ENCODE measurements at regions not wholly inside any gene's neighbourhood (a gene's known extent, or its start where the extent isn't known, plus 50 kb on each side); places are given as distances from the start of the nearest gene placed in this dataset.
"Not testable (repeated sequence)": the region's sequence is repeated elsewhere in the genome, so short reads cannot be mapped to it uniquely, and the experiment has no call there.

DNA sequence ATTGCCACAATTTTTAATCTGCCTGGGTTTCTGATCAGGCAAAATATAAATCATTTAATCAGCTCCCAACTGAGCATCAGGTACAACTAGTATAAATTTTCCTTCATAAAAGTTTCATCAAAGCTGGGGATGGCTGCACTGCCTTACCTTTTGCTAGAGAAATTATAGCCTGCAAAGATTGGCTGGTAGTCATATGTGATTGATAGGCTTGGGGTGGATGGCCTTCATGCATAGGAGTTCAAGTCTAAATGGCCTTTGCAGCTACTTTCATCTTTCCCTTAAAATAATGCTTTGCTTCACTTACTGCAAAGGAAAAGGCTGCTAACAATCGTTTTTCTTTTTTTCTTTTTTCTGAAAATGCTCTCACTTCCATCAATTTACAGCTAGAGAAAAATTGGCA, 739.7 kb downstream of the CENPC start:
- DNase-seq = no peak

DNA sequence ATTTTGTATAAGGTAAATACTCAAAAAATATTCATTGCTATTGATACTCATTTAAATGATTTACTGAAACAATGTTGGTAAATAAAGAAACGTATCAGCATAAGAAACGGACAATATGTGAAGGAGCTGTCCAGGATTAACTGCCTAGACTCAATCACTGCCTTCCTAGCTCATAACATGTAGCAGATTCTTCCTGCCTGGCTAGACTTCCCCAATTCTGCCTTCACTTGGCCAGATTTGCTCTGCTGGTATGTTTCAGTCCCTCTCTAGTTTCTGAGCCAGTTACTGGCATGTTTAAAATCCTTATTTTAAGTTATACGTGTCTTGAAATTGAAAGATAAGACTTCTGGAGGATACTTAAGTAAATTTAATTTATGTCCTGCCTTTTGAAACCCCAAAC, 740.3 kb downstream of the CENPC start:
- DNase-seq = no peak

DNA sequence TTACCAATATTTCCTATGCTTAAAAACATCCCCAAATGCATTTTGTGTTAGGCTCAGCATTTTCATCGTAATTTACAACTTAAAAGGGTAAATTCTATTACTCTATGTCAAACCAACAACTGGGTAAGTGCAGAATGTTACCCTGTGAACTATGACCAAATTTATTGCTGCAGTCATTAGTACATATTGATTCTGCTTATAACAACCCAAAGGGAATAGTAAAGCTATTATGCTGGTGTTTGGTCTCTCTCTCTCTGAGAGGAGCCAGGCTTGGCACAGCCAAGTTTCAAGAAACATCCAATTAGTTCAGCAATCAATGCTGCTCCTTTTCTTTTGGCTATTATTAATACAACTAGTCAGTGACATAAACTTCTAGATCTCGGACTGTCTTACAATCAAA, 747.7 kb downstream of the CENPC start:
- no peak for DNase-seq

DNA sequence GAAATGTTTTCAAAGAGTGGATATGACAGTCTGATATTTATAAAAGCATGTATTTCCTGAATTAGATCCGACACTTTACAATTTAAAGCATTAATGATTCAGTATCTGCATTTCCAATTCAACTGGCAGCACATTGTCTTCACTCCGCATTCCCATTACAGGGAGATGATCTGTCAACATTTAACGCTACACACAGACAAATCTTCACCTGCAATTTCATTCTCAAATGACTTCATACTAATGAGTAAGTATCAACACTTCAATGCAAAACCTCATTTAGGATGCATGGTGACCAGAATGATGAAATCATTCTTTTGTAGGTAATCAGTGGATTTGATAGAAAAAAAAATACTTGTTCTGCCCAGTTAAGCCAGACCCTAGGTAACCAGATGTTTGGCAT, 749.6 kb downstream of the CENPC start:
- no peak for DNase-seq

DNA sequence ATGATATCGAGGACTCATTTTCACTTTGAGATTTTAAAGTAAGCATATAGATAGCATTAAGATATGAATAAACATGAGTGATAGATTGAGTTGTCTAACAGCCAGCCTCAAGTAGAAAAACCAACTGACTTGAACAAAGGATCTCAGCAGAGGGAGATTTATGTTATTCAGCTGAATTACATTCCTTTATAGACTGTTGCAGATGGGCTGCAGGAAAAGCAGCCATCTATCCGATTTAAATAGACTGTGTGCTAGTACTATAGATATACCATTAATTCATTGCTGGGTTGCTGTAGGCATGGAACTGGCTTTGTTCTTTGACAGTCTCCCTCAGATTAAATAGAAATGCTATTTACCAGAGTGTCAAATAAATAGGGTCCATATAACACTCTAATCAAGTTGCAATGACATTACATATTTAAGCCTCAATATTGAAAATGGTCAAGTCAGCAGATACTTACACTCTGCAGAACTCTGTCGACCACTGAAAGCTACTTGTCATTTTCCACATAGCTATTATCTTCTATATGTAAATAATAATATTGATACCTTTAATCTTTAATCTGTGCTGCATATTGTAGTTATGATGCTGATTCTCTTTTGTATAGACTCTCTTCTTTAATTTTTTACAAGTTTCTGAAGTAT, 750.8 kb downstream of the CENPC start:
- DNase-seq = no peak

DNA sequence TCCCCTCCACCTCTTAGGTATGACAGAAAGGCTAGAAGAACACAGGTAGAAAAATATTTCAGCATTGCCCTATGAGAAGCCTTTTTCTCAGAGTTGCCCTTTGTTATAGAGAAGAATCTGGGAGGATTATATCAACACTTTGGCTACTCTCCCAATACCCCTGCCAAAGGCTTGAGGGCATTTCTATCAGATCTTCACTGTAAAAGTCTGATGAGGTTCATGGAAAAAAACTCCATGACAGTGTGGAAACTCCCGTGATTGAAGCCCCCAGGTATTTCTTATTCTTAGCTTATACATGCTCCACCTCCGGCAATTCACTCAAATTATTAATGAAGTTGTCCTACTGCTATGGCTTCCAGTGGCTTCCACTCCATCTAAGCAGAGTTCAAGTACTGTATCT, 753.6 kb downstream of the CENPC start:
- DNase-seq = no peak

DNA sequence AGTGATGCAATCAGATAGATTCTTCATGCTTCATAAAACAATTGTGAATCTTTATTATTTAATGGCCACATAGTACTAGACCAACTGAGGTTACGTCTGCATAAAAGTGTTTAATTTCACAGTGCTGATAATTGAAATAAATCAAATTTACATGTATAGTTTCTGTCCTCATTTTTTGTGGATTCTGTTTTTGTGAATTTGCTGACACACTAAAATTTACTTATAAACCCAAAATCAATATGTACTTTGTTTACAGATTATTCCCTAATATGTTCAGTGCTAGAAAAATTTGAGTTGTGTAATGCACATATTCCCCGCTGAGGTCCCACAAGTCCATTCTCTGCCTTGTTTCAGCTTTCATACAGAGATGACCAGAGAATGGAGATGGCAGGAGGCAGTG, 759.8 kb downstream of the CENPC start:
- no peak for DNase-seq

DNA sequence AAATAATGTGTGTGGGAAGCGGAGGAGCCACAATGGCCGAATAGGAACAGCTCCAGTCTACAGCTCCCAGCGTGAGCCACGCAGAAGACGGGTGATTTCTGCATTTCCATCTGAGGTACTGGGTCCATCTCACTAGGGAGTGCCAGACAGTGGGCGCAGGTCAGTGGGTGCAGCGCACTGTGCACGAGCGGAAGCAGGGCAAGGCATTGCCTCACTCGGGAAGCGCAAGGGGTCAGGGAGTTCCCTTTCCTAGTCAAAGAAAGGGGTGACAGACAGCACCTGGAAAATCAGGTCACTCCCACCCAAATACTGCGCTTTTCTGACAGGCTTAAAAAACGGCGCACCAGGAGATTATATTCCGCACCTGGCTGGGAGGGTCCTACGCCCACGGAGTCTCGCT, 762.6 kb downstream of the CENPC start:
- not testable (repeated sequence) for DNase-seq

DNA sequence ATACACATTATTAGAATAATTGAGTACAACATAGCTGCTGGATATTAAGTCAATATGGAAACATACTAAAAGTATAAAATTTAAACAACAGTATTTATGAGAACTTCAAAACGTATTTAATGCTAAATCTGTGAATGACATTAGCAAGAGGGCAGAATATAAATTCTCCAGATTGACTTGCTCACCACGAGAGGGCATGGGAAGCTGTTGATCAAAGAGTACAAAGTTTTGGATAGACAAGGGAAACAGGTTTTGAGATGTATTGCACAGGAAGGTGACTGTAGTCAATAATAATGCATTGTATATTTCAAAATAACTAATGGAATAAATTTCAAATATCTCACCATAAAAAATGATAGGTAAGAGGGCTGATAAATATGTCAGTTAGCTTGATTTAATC, 768.2 kb downstream of the CENPC start:
- no peak for DNase-seq

DNA sequence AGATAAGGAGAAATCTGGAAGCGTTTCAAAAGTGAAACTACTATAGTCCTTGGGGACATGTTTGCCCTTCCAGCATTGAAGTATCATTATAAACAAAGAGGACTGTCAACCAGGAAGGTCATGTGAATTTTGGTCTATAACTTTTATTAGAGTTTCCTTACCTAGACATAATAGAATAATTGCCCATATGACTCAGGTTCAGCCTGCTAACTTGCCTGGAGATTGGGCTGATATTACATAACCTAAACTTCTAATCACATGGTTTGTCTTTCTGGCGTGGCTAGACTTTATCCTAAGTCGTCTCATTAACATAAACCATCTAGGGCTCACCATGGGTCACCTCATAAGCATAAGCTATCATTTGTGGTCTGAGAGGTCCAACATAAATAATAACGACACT, 775.9 kb downstream of the CENPC start:
- no peak for DNase-seq

DNA sequence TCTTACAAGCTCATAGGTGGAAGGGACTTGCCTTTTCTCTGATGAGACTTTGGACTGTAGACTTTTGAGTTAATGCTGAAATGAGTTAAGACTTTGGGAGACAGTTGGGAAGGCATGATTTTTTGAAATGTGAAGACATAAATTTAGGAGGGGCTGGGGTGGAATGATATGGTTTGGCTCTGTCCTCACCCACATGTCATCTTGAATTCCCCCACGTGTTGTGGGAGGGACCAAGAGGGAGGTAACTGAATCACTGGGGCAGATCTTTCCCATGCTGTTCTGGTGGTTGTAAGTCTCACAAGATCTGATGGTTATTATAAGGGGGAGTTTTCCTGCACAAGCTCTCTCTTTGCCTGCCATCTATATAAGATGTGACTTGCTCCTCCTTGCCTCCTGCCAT, 777.9 kb downstream of the CENPC start:
- no peak for DNase-seq

DNA sequence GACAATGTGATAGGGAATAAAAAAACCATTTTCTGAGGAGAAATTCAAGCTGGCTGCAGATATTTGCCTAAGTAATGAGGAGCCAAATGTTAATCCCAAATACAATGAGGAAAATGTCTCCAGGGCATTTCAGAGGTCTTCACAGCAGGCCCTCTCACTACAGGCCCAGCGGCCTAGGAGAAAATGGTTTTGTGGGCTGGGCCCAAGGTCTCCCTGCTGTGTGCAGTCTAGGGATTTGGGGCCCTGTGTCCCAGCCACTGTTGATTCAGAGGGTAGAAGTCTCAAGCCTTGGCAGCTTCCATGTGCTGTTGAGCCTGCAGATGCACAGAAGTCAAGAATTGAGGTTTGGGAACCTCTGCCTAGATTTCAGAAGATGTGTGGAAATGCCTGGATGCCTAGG, 778.7 kb downstream of the CENPC start:
- DNase-seq = no peak

DNA sequence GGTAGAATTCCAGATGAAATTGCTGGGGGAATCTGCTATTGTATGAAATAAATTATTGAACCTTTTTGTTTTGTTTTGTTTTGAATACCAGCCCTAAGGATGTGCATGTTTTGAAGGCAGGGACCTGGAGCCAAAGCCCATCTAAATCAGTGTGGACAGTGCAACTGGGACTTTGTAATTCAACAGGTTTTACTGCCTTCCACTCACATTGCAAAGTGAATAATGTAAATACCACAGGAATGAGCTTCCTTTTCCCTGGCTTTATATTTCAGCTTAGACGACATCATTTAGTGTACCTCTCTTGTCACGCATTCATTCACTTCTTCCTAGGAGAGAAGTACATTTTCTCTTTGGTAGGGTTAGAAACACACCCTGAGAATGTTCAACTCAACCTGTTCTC, 795.0 kb downstream of the CENPC start:
- DNase-seq = no peak

DNA sequence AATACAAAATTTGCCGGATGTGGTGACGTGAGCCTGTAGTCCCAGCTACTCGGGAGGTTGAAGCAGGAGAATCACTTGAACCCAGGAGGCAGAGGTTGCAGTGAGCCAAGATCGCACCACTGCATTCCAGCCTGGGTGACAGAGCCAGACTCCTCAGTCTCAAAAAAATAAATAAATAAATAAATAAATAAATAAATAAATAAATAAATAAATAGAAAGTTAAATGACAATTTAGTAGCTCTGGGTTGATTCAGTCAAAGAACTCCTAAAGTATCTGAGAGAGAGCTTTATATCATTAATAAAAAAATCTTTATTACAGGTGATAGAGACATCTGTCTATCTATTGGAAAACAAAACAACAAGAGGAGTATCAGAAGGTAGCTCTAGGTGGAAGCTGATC, 798.4 kb downstream of the CENPC start:
- DNase-seq = not testable (repeated sequence)

DNA sequence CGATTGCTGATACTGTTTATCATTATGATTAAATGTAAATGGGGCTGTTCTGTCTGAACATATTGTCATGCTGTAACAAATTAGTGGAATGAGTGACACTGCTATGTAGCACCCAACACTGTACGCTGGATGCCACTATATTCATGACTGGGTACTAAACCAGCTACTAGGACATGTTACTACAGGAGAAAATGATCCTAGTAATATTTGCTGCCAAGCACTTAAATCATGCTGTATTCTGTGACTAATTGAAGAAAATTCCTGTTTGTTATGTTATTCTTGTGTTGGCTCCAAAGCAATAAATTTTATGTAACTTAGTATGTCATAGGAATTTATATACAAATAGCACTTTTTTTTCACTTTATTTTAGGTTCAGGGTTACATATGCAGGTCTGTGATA, 804.2 kb downstream of the CENPC start:
- no peak for DNase-seq

DNA sequence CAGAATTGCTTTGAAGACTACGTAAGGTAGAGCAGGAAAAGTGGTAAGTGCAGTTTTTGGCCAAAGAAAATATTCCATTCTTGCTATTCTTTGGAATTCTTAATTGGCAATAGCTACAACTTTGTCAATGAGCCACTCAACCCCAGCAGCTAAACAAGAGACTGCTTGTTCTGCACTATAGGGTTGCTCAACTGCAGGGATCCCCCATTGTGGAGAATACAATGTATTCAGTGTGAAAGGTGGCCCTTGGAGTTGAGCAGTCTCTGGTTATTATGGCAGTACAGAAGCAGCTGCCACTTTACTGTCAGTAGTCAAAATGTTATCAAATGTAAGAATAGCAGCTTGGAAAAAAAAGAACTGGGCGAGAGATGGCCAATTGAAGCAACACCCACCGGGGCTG, 808.7 kb downstream of the CENPC start:
- DNase-seq = no peak

DNA sequence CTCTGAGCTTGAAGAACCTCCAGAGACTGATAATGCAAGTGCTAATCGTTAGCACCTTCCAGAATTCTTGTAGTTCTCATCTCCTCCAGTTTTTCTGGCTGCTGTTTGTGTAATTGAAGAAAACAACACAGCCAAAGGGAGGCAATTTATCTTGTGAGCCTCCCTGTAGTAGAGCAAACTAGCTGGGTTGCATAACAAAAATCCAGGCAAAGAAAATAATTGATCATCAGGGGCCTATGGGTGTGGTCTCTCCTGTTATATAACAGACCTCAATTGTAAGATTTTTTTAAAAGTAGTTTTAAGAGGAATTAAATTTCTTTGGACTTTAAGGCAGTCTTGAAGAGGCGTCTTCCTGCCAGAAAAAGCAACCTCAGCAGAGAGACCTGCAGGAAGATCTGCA, 817.0 kb downstream of the CENPC start:
- no peak for DNase-seq

DNA sequence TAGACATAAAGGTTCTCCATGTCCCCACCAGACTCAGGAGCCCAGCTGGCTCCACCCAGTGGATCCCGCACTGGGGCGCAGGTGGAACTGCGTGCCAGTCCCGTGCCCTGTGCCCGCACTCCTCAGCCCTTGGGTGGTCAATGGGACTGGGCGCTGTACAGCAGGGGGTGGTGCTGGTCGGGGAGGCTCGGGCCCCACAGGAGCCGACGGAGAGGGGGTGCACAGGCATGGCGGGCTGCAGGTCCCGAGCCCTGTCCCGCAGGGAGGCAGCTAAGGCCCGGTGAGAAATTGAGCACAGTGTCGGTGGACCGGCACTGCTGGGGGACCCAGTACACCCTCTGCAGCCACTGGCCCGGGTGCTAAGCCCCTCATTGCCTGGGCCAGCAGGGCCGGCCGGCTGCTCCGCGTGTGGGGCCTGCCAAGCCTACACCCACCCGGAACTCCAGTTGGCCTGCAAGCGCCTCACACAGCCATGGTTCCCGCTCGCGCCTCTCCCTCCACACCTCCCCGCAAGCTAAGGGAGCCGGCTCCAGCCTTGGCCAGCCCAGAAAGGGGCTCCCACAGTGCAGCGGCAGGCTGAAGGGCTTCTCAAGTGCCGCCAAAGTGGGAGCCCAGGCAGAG, 832.9 kb downstream of the CENPC start:
- DNase-seq = not testable (repeated sequence)

DNA sequence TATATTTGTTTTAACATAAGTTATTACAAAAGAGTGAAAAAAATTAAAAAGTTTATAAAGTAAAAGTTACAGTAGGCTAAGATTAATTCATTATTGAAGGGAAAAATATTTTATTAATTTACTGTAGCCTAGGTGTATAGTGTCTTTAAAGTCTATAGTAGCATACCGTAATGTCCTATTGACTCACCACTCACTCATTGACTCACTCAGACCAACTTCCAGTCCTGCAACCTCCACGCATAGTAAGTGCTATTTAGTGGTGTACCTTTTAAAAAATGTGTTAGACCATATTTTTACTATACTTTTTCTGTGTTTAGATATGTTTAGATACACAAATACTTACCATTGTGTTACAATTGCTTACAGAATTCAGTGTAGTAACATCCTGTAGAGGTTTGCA, 841.1 kb downstream of the CENPC start:
- DNase-seq = no peak

DNA sequence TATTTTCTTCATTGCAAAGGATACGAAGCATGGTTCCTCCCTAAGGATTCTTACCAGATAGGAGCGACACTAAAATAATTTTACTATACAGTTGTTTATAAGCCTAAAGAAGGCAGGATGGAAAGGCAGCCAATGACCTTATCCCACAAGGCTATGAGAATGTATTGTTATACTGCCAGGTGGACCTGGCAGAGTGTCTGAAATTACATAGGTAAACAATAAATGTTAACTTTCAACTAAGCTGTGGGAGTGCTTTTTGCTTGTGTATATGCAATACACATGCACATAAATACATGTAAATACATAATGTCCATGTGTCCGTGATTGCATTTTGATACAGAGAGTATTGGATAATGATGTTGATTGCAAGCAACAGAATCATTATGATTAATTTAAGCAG, 850.6 kb downstream of the CENPC start:
- DNase-seq = no peak

DNA sequence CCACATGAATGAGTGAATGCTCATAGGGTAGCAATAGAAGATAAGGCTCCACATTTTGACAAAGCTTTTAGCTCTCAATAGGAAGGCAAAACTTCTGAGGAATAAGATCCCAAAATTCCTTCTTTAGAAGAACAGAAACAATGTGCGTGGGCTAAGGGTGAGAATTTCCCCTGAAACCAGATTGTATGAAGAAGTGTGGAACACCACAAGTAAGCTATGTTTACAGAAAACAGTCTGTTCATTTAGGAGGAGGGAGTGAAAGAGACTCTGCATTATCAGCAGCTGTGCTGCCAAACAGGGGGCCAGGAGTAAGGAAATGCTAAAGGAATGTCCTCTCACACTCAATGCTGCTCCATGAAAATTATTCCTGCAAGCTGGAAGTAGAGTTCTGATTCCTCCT, 851.6 kb downstream of the CENPC start:
- no peak for DNase-seq

DNA sequence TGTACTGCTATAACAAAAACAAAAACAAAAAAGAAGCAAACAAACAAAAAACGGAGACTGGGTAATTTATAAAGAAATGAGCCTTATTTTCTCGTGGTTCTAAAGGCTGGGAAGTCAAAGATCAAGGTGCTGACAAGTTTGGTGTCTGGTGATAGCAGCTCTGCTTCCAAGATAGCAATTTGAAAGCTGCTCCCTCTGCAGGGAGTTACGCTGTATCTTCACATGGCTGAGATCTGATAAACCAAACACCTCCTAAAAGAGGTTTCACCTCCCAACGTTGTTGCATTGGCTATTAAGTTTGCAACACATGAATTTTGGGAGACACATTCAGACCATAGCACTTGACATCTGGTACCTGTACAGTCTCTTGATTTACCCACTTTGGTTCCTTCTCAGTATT, 854.2 kb downstream of the CENPC start:
- DNase-seq = no peak

DNA sequence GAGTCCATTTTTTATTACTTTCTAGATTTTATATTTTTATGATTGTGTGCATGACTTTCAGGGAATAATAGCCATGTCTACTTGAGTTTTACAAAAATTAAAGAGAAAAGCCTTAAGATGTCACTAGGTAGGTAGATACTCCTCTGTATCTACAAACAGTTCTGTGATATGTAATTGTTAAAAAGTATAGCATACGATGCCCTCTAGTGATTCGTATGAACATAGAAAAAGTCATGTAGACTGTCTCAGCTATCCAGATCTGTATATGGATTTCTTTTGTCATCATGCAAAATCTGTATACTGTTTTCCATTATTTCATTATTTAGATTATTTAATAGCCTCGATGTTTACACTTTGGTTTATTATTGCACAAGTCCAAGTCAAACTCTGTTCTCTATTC, 856.6 kb downstream of the CENPC start:
- DNase-seq = no peak

DNA sequence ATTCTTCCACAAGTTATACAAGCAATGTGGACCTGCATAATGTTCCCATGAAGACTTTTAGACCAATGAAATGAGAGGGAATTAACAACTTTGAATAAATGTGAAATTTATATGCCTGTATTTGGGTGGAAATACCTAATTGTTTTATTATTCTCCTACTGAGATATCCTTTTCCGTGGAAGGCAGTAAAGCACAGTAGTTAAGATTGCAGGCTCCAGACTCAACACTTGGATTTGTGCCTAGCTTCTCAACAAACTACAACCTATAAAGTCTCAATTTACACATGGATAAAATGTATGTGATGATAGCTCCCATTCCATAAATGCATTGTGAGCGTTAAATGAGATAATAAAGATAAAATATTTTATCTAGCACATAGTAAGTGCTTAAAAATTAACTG, 857.8 kb downstream of the CENPC start:
- DNase-seq = no peak

DNA sequence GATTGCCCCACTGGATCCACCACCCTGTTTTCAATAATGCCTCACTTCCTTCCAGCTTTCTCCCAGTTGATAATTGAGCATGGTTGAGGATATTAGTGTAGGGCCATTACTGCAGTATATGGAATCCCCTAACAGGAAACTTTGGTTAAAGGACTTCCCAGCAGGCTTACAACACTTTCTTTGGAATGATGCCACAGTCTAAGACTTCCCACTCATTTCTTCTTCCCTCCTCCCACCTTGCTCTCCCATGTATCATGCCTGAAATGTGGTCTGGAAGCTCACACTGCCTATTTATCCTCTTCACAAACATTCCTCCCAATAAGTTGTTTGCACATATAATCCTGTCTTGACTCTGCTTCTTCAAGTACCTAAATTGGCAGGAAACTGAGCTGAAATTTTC, 863.3 kb downstream of the CENPC start:
- DNase-seq = no peak

Data from stimulated activated CD4-positive, alpha-beta T cell treated with anti-CD3 and anti-CD28 coated beads, Interleukin-4, amount 100 ng/mL, for 4 hours (primary cell).